GM18951 (cell line): ENCODE measurements at regions not wholly inside any gene's neighbourhood (a gene's known extent, or its start where the extent isn't known, plus 50 kb on each side); places are given as distances from the start of the nearest gene placed in this dataset.
"Not testable (repeated sequence)": the region's sequence is repeated elsewhere in the genome, so short reads cannot be mapped to it uniquely, and the experiment has no call there.

Experiments
- POLR2A ChIP-seq: IDR thresholded peaks from 4 replicates; pipeline ENCODE4 v1.6.1; 2011; ENCODE audit warnings: mild to moderate bottlenecking; ENCODE audit not compliant: insufficient read length, insufficient read depth; ENCODE audit errors: extremely low read depth
- in situ Hi-C: fragments of 300-500 bp; cut with MboI; formaldehyde crosslinking; loops from one replicate; pipeline ENCODE4 v1.12.0; 2022; ENCODE audit warnings: low sequenced_read_pairs, mixed read lengths, inconsistent platforms; ENCODE audit not compliant: unreplicated experiment

DNA sequence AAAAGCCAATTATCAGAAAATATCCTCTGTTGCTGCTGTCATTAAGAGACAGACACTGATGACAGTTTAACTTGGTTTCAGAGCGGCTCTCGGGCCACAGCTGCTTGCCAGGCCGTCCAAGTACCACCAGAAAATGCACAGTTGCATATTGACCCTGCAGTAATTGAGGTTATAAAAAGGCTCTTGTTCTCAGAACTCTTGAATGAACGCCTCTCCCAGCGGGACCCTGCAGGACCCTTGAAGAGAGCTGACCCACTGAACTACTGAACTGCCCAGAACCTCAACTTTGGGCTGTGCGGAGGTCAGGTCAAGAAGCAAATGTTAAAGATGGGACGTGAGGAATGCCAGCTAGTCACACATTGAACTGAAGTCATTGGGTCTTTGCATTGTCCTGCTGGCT lies 1559.0 kb upstream of the SLC10A2 start:
- in situ Hi-C loops = no loop called here
- TF ChIP-seq POLR2A = no peak

DNA sequence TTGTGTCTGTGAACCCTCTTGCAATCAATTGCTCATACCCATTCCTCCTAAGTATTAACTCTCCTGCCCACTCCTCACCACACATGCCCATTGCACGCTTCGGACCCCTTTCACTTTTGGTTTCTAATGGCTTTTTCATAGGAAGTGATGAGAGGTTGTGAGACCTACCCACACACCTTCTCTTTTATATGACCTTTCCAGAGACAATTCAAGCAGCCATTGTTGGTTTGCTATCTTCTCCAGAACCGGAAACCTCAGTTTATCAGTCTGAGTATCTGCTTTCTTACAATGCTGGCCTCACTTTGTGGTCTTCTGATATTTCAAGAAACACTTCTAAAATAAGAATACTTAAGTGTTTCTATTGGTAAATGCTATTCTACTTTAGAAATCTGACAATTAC lies 1550.8 kb upstream of the SLC10A2 start:
- in situ Hi-C loops = no loop called here
- no peak for TF ChIP-seq POLR2A

DNA sequence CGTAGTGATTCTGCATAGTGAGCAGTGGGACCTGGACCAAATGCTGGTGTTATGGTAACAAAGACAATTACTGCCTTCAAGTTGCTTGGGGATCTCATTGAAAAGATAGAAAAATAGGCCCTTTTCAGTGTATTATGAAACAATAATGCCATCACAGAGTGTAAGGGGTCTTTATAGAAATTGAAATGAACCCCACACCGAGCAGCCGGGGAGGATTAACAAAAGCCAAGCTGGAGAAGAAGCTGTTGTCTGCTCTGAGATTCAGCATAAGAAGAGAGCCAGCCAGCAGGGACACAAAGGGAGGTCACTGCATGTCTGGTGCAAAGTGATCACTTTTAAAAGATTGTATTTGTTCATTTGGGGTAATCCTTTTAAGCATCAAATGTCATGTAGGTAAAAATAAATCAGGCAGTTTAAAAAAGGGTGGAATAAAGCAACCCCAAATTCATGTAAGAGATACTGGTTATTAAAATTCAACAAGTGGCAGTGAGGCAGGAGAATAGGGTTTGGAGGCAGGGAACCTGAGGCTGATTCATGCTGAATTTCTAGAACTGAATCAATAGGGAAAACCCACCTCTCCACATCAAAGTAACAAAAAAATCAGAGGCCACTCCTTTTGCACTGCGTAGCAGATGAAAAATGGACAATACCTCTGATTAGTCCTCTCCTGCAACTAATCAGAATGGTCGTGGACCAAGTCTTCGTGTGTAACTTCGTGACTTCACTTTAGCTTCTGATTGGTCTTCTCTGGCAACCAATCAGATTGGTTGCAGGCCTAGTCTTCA lies 1548.3 kb upstream of the SLC10A2 start:
- in situ Hi-C loops = no loop called here
- no peak for TF ChIP-seq POLR2A

DNA sequence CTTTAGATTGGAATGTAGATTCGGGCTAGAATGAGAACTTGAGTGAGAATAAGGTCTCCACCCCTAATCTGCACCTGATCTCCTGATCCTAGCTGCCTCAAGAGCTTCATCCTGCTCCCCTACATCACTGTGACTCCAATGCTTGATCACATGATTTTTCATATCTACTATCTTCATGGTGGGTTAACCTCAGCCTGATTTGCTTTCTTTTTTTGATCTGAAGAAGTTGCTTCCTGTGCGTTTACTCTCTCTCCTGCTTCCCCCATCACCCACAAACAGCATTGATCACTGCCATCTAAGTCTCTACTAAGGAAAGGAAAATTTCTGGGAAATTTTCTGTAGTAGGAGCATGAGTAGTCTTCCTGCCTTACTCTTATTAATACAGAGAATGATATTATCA lies 1542.1 kb upstream of the SLC10A2 start:
- no peak for TF ChIP-seq POLR2A
- in situ Hi-C loops = no loop called here

DNA sequence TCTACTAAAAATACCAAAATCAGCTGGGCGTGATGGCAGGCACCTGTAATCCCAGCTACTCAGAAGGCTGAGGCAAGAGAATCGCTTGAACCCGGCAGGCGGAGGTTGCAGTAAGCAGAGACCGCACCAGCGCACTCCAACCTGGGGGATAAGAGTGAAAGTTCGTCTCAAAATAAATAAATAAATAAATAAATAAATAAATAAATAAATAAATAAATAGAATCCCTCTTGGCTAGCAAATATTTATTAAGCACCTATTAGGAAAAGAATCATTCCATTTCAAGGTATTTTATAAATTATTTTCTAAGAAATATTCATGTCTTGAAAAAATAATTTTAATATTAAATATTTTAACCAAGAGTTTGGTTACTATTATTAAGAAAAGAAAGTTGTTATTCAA lies 1539.2 kb upstream of the SLC10A2 start:
- in situ Hi-C loops = not testable (repeated sequence)

DNA sequence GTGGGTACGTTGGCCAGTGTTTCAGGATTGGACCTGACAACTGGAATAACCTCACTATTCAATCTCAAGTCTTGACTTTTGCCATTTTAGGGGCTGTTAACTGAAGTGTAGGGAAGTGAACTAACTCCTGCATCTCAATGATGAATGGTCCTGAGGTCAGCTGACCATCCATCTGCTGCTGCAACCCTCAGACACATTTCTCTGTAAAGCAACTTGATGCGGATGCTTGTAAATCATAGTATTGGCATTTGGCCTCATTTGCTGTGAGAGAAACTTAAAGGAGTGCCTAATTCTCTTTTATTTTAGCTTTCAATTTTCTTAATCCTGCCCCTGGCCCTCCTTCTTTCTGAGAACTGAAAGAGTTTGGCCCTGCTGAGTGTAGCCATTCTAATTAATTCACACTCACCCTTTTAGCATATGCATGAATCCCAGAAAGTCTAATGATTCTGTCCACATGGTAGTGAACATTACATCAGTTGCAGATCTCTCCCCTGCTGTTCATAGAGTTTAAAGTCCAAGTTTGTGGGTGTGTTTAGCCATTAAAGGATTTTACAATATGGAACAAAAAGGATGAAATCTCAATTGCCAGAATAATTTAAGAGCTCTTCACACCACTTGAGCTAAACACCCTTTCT lies 1531.4 kb upstream of the SLC10A2 start:
- in situ Hi-C loops = no loop called here
- TF ChIP-seq POLR2A = no peak

DNA sequence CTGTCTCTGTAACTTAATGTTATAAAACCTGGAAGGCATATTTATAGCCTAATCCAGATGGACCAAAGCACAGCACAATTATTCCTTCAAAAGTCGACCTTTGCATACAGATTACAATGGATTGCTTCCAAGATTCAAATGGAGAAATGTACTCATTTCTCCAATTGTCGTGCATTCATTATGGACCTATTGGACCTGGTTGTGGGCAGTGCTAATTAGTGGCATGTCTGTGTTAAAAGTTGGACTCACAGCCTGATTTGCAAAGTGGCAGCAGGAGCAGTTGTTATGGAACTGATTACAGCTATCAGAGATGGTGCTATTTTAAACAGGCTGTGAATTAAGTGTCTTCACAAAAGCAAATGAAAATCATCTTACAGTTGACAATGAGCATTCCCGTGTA lies 1529.3 kb upstream of the SLC10A2 start:
- in situ Hi-C loops = no loop called here
- TF ChIP-seq POLR2A = no peak

DNA sequence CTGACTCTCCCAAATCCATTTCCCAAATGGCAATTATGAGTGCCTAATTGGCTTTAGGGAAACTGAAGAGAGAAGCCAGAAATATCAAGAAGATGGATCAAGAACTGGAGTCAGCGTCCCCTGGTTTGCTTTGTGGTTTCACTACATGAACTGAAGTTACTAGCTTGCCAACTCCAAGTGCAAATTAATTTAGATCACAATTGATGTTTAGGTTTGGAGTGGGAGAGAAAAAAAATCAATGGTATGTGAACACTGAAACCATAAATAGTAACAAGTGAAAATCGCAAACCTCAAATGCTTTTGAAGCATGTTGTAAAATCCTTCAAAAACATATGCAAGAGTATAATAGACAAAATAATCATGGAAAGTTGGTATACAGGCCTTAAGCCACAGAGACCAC lies 1528.6 kb upstream of the SLC10A2 start:
- TF ChIP-seq POLR2A = no peak

DNA sequence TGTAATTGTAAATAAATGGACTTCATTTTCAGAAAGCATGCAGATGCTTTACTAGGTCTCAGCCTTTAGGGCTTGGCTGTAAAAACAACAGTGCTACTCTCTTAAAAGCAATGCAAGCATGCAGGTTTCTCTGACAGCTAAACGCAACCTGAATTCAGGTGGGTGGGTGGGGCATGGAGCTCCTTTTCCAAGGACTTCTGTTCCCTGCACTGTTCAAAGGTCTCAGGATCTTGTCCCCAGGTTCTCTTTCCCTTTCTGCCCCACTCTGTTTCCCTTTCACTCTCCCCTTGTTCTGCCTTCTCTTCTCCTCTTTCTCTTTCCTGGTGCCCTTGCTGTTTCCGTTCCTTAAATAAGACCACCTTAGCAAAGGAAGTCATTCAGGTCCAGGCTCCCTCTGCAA lies 1527.5 kb upstream of the SLC10A2 start:
- no peak for TF ChIP-seq POLR2A
- in situ Hi-C loops = no loop called here

More for the DNA sequence above, 1528.6 kb upstream of the SLC10A2 start:
- in situ Hi-C loops = no loop called here

DNA sequence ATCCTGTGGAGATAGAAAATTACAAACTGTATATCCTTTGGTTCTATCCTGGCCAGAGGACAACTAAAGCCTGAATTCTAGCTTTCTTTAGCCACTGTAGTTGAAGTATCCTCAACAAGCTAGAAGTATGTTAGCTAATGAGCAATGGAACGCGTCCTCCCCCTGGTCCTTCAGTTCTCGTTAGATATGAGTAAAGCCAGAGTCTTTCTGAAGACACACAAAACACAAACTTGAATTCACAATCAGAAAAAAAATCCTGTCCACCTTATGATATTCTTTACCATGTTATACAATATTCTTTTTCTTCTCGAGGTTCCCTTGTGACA lies 1527.0 kb upstream of the SLC10A2 start:
- in situ Hi-C loops = no loop called here
- no peak for TF ChIP-seq POLR2A

DNA sequence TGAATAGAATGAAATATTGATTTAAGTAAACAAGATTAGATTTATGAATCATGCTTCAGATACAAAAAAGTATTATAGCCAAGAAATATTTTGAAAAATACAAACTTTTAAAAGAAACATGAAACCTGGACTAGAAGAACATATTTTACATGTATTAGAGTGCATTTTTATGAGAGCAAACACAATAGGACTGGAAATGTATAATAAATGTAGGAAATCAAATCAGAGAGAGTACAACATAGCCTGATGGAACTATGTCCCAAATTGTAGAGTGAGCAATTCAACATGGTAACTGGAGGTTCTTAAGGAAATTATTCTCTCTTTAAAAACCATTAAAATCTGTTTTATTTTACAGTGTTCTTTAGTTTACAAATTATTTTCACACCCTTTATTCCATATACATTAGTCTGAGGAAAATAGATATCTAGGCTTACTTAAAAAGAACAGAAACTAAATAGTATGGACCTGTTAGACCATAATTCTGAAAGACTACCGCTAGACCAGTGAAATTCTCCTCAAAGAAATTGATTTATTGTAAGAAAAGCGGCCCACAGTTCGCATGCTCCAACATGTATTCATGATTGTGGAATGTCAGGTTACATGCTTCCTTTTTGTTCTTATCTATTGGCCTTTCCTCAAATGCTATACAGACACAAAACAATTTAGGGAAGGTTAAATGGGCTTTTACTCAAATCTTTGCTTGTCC lies 1526.5 kb upstream of the SLC10A2 start:
- no peak for TF ChIP-seq POLR2A
- in situ Hi-C loops = no loop called here

DNA sequence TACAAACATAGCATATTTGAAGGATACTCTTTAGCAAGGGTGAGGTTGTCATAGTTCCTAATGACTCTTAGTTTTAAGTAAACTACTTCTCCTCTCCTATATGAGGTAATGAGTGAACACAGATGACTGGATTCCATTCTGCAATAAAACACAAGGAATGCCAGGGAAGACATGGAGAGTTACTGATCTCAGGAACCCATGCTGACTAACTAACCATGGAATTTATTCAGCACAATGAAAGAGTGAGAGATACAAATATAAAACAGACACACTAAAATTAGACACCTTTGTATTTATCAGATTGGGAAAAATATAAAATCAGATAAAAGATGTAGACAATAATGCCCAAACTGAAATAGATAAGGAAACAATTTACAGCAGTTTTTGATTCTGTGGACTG lies 1525.9 kb upstream of the SLC10A2 start:
- in situ Hi-C loops = no loop called here
- TF ChIP-seq POLR2A = no peak

DNA sequence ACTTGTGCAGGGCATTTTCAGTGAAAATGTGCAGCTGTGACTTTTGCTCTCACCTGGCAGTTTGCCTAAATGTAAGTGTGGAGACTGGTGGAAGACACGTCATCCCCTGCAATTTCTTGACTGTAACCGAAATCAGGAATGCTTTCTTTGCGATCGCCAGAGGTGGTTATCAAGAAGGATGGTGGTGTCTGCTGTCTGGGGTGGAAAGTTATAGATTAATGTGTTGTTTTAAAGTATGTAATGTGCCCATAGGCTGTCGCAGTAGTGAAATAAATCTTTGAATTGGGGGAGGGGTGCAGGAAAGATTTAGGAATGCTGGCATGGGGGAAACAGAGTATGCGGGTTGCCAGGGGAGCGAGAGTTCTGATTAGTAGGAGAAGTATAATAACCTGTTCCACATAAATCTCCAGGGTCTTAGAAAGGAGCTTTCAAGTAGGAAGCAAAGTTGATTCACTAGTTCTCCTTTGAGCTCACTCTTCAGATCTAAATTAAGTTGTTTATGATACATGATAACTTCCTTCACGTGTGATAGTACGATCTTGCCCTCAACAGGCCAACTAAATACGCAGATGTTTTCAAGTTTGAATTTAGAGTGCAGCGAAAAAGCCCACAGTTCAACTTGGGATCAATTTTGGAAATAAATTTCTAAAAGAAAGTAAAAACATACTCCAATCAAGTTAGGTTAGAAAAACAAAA lies 1520.0 kb upstream of the SLC10A2 start:
- in situ Hi-C loops = no loop called here
- no peak for TF ChIP-seq POLR2A
